Caco-2 (cell line): ENCODE measurements at regions not wholly inside any gene's neighbourhood (a gene's known extent, or its start where the extent isn't known, plus 50 kb on each side); places are given as distances from the start of the nearest gene placed in this dataset.

Experiments used
- BruUV-seq: library from RNA; stranded (reverse); fragments of 400-500 nt; replicated peaks from 2 replicates; lab custom pipeline; 2021; lab: Mats Ljungman, UMichigan
- CTCF ChIA-PET: fragments of 300-600 bp; sonication (Branson Sonifier 250); formaldehyde crosslinking; loops from one replicate; lab custom pipeline; 2022; ENCODE audit warnings: antibody characterized with exemption; lab: Charles Lee
- POLR2A ChIA-PET: fragments of 300-600 bp; sonication (Branson Sonifier 250); formaldehyde crosslinking; loops from one replicate; lab custom pipeline; 2022; ENCODE audit warnings: antibody characterized with exemption; lab: Charles Lee
- DNase-seq, 2 experiments: peaks; one replicate each; pipeline versions ENCODE4 v3.0.0 to v3.0.0-alpha.2; 2020 to 2022
- H3K27me3 ChIP-seq: replicated peaks from 2 replicates; pipeline ENCODE4 v1.6.0; 2011; ENCODE audit warnings: low read length; ENCODE audit not compliant: control insufficient read depth, insufficient read depth
- H3K36me3 ChIP-seq: 2 replicates; pipeline ENCODE4 v1.5.1; 2011; ENCODE audit warnings: low read length; ENCODE audit not compliant: control insufficient read depth, insufficient read depth
- H3K4me1 ChIP-seq: fragments of 250-450 bp; sonication (Bioruptor Pico); 2 replicates; pipeline ENCODE4 v1.5.1; 2020; ENCODE audit warnings: mild to moderate bottlenecking
- H3K4me3 ChIP-seq: 2 replicates; pipeline ENCODE4 v1.5.1; 2011; ENCODE audit warnings: low read depth, mild to moderate bottlenecking, control low read depth, low read length
- H3K9me3 ChIP-seq: fragments of 250-450 bp; sonication (Bioruptor Pico); 2 replicates; pipeline ENCODE4 v1.5.1; 2020; ENCODE audit warnings: mild to moderate bottlenecking, moderate library complexity
- H3K27ac Mint-ChIP-seq: one replicate; pipeline ENCODE4 v1.8.0; 2022; ENCODE audit warnings: mixed read lengths; ENCODE audit not compliant: unreplicated experiment
- H3K27me3 Mint-ChIP-seq: one replicate; pipeline ENCODE4 v1.8.0; 2022; ENCODE audit warnings: mixed read lengths; ENCODE audit not compliant: insufficient read depth, unreplicated experiment
- H3K36me3 Mint-ChIP-seq: one replicate; pipeline ENCODE4 v1.8.0; 2022; ENCODE audit warnings: mild to moderate bottlenecking, mixed read lengths; ENCODE audit not compliant: insufficient read depth, unreplicated experiment
- H3K4me1 Mint-ChIP-seq: one replicate; pipeline ENCODE4 v1.8.0; 2022; ENCODE audit warnings: low read depth, mixed read lengths; ENCODE audit not compliant: unreplicated experiment
- H3K4me3 Mint-ChIP-seq: one replicate; pipeline ENCODE4 v1.8.0; 2022; ENCODE audit warnings: mild to moderate bottlenecking, moderate library complexity, mixed read lengths; ENCODE audit not compliant: unreplicated experiment
- H3K9me3 Mint-ChIP-seq: one replicate; pipeline ENCODE4 v1.8.0; 2022; ENCODE audit warnings: mixed read lengths; ENCODE audit not compliant: unreplicated experiment
- intact Hi-C: fragments of 100-400 bp; cut with micrococcal nuclease; formaldehyde crosslinking; loops from one replicate; pipeline ENCODE4 v1.10.0; 2022; ENCODE audit not compliant: unreplicated experiment
- TF ChIP-seq, protein P1 (sequence below), 2 experiments: fragments of 200-600 bp in 1 of 2; IDR thresholded peaks; 1 replicate in 1 of 2; 2 replicates in 1 of 2; pipeline versions ENCODE4 v1.5.1 to v1.8.0; 2011 to 2022; ENCODE audit warnings: antibody characterized with exemption in 1 of 2, control low read depth in 1 of 2, inconsistent platforms in 1 of 2, low read depth in 1 of 2, low read length in 1 of 2, mild to moderate bottlenecking in 1 of 2, moderate library complexity in 1 of 2; ENCODE audit not compliant: insufficient read depth in 1 of 2, severe bottlenecking in 1 of 2, unreplicated experiment in 1 of 2

DNA sequence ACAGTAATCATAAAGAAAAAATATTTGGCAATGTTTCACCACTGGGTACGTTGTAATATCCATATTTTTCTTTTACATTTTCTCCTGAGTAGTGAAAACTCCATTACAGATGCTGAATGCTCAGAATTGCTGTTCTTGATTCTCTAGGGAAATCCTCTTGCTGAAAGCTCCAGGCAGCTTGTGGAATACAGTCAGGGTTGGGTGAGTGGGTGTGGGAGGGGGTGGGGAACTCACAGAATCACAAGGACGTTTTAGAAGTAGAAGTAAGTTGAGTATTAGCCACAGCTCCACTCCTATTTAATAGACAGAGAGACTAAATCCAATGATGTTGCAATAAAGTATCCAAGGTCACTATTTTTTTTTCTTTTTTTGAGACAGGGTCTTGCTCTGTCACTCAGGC lies 1270.9 kb downstream of the TYW1 start:
- TF ChIP-seq, protein P1, sequence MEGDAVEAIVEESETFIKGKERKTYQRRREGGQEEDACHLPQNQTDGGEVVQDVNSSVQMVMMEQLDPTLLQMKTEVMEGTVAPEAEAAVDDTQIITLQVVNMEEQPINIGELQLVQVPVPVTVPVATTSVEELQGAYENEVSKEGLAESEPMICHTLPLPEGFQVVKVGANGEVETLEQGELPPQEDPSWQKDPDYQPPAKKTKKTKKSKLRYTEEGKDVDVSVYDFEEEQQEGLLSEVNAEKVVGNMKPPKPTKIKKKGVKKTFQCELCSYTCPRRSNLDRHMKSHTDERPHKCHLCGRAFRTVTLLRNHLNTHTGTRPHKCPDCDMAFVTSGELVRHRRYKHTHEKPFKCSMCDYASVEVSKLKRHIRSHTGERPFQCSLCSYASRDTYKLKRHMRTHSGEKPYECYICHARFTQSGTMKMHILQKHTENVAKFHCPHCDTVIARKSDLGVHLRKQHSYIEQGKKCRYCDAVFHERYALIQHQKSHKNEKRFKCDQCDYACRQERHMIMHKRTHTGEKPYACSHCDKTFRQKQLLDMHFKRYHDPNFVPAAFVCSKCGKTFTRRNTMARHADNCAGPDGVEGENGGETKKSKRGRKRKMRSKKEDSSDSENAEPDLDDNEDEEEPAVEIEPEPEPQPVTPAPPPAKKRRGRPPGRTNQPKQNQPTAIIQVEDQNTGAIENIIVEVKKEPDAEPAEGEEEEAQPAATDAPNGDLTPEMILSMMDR (IDR thresholded peaks at IDR 0.05; ENCODE audit: insufficient read depth in 1 of 2, low read depth in 1 of 2, low read length in 1 of 2, severe bottlenecking in 1 of 2, unreplicated experiment in 1 of 2), result no peak
- intact Hi-C loops, result no loop called here
- POLR2A ChIA-PET, result no interaction called here
- Histone ChIP-seq H3K36me3 (no peaks in the 10 kb centered on the region), H3K9me3 (peaks cover 17% of the 10 kb centered on the region; the same call in 1 of the 2 replicates), H3K4me3 (no peak overlapping the region), H3K4me1 (no peaks in the 10 kb centered on the region), H3K27me3 (no peaks in the 10 kb centered on the region)
- Mint-ChIP-seq H3K4me3 (no peak overlapping the region), H3K4me1 (no peaks in the 10 kb centered on the region), H3K27ac (no peak overlapping the region), H3K9me3 (peaks cover 45% of the 10 kb centered on the region), H3K36me3 (no peaks in the 10 kb centered on the region), H3K27me3 (no peaks in the 10 kb centered on the region)
- DNase-seq, result no peak
- no TSS peak for BruUV-seq
- CTCF ChIA-PET, result no interaction called here

DNA sequence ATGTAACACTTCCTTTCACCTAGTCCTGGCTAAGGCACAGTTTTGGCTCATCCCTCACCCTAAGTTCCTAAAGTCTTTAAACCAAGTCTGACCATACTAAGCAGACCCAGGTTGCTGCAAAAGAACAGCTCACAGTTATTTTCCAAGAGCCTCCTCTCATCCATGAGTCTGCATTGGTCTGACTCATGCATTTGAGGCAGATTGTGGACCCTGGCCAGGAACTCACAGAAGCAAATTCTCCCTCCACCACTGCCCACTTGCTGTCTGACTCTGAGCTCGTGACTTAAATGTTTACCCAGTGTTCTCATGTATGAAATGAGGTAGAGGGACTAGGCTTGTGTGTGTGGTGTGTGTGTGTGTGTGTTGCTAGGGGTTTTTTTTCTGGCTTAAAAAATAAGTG lies 1272.8 kb downstream of the TYW1 start:
- intact Hi-C loops, result no loop called here
- Histone ChIP-seq H3K4me1 (no peaks in the 10 kb centered on the region), H3K27me3 (no peaks in the 10 kb centered on the region), H3K36me3 (no peaks in the 10 kb centered on the region), H3K9me3 (peaks cover 17% of the 10 kb centered on the region; the same call in 1 of the 2 replicates), H3K4me3 (no peak overlapping the region)
- POLR2A ChIA-PET, result no interaction called here
- no peaks in the 10 kb centered on the region for H3K27me3 Mint-ChIP-seq
- H3K27ac Mint-ChIP-seq, result no peak overlapping the region
- CTCF ChIA-PET, result no interaction called here
- H3K4me1 Mint-ChIP-seq, result no peaks in the 10 kb centered on the region
- no peak overlapping the region for H3K4me3 Mint-ChIP-seq
- DNase-seq, result no peak
- H3K9me3 Mint-ChIP-seq, result peaks cover 31% of the 10 kb centered on the region
- BruUV-seq, result no TSS peak
- no peaks in the 10 kb centered on the region for H3K36me3 Mint-ChIP-seq
- TF ChIP-seq, protein P1 (IDR thresholded peaks at IDR 0.05; ENCODE audit: insufficient read depth in 1 of 2, low read depth in 1 of 2, low read length in 1 of 2, severe bottlenecking in 1 of 2, unreplicated experiment in 1 of 2), result no peak

DNA sequence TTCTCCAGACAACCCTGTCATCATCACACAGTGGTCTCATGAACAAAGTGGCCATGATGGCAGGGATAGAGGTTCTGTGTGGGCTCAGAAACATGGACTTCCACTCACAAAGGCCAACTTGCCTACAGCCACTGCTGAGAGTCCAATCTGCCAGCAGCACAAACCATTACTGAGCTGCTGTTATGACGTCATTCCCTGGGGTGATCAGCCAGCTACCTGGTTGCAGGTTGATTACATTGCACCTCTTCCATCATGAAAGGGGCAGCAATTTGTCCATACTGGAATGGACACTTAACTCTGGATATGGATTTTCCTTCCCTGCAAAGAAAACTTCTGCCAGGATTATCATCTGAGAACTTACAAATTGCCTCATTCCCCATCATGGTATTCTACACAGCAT lies 1275.9 kb downstream of the TYW1 start:
- Mint-ChIP-seq H3K9me3 (peaks cover 10% of the 10 kb centered on the region), H3K27ac (no peak overlapping the region), H3K4me1 (no peaks in the 10 kb centered on the region), H3K27me3 (no peaks in the 10 kb centered on the region), H3K36me3 (no peaks in the 10 kb centered on the region), H3K4me3 (no peak overlapping the region)
- no peak overlapping the region for H3K4me3 ChIP-seq
- H3K36me3 ChIP-seq, result no peaks in the 10 kb centered on the region
- ChIA-PET CTCF (no interaction called here), POLR2A (no interaction called here)
- BruUV-seq, result no TSS peak
- no peaks in the 10 kb centered on the region for H3K9me3 ChIP-seq
- no peaks in the 10 kb centered on the region for H3K4me1 ChIP-seq
- TF ChIP-seq, protein P1 (IDR thresholded peaks at IDR 0.05; ENCODE audit: insufficient read depth in 1 of 2, low read depth in 1 of 2, low read length in 1 of 2, severe bottlenecking in 1 of 2, unreplicated experiment in 1 of 2), result no peak
- DNase-seq, result no peak
- intact Hi-C loops, result no loop called here
- no peaks in the 10 kb centered on the region for H3K27me3 ChIP-seq
